ENCODE measurements at regions not wholly inside any gene's neighbourhood (a gene's known extent, or its start where the extent isn't known, plus 50 kb on each side); places are given as distances from the start of the nearest gene placed in this dataset.

DNA sequence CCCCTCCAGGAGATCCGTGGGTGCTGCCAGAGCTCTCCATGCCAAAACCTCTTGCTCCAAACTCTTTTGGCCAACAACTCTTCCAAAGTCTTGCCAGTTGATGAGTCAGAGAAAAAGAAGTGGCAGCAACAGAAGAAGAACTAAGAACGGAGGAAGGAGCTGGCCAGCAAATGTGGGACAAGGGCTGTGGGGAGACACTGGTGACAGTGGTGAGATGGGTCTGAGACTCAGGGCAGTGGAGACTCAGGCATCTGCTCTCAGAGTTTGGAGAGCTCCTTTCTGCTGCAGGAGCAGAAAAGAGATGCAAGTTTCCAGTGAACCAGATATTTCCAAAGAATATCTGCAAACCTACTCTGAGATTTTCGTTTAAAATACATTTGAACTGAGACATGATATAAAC, 92.3 kb upstream of the SEMA6A start:
- Histone ChIP-seq H3K36me3 (ENCODE audit: insufficient read depth) (no peaks in the 10 kb centered on the region), H3K9me2 (ENCODE audit: insufficient read depth) (peaks cover 18% of the 10 kb centered on the region), H3K27ac (ENCODE audit: low read depth) (no peak overlapping the region), H3K4me3 (no peak overlapping the region), H4K20me1 (replicated peaks; ENCODE audit: insufficient read depth) (no peaks in the 10 kb centered on the region), H3K79me2 (replicated peaks; ENCODE audit: insufficient read depth) (no peaks in the 10 kb centered on the region), H3F3A (replicated peaks; ENCODE audit: low read depth) (no peaks in the 10 kb centered on the region), H3K27me3 (ENCODE audit: insufficient read depth) (no peaks in the 10 kb centered on the region), H2AFZ (peak overlapping the region; percentile 80; the same call in 1 of the 2 replicates), H3K4me2 (no peak overlapping the region), H3K4me1 (ENCODE audit: insufficient read depth) (no peaks in the 10 kb centered on the region)
- no peak overlapping the region for H3K27ac Mint-ChIP-seq
- H3K4me1 Mint-ChIP-seq, result peaks cover 3% of the 10 kb centered on the region; the same call in 1 of the 3 replicates
- TF ChIP-seq, protein P1, sequence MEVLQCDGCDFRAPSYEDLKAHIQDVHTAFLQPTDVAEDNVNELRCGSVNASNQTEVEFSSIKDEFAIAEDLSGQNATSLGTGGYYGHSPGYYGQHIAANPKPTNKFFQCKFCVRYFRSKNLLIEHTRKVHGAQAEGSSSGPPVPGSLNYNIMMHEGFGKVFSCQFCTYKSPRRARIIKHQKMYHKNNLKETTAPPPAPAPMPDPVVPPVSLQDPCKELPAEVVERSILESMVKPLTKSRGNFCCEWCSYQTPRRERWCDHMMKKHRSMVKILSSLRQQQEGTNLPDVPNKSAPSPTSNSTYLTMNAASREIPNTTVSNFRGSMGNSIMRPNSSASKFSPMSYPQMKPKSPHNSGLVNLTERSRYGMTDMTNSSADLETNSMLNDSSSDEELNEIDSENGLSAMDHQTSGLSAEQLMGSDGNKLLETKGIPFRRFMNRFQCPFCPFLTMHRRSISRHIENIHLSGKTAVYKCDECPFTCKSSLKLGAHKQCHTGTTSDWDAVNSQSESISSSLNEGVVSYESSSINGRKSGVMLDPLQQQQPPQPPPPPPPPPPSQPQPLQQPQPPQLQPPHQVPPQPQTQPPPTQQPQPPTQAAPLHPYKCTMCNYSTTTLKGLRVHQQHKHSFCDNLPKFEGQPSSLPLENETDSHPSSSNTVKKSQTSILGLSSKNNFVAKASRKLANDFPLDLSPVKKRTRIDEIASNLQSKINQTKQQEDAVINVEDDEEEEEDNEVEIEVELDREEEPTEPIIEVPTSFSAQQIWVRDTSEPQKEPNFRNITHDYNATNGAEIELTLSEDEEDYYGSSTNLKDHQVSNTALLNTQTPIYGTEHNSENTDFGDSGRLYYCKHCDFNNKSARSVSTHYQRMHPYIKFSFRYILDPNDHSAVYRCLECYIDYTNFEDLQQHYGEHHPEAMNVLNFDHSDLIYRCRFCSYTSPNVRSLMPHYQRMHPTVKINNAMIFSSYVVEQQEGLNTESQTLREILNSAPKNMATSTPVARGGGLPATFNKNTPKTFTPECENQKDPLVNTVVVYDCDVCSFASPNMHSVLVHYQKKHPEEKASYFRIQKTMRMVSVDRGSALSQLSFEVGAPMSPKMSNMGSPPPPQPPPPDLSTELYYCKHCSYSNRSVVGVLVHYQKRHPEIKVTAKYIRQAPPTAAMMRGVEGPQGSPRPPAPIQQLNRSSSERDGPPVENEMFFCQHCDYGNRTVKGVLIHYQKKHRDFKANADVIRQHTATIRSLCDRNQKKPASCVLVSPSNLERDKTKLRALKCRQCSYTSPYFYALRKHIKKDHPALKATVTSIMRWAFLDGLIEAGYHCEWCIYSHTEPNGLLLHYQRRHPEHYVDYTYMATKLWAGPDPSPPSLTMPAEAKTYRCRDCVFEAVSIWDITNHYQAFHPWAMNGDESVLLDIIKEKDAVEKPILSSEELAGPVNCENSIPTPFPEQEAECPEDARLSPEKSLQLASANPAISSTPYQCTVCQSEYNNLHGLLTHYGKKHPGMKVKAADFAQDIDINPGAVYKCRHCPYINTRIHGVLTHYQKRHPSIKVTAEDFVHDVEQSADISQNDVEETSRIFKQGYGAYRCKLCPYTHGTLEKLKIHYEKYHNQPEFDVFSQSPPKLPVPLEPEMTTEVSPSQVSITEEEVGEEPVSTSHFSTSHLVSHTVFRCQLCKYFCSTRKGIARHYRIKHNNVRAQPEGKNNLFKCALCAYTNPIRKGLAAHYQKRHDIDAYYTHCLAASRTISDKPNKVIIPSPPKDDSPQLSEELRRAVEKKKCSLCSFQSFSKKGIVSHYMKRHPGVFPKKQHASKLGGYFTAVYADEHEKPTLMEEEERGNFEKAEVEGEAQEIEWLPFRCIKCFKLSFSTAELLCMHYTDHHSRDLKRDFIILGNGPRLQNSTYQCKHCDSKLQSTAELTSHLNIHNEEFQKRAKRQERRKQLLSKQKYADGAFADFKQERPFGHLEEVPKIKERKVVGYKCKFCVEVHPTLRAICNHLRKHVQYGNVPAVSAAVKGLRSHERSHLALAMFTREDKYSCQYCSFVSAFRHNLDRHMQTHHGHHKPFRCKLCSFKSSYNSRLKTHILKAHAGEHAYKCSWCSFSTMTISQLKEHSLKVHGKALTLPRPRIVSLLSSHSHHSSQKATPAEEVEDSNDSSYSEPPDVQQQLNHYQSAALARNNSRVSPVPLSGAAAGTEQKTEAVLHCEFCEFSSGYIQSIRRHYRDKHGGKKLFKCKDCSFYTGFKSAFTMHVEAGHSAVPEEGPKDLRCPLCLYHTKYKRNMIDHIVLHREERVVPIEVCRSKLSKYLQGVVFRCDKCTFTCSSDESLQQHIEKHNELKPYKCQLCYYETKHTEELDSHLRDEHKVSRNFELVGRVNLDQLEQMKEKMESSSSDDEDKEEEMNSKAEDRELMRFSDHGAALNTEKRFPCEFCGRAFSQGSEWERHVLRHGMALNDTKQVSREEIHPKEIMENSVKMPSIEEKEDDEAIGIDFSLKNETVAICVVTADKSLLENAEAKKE (CRISPR knock-in tag; IDR thresholded peaks at IDR 0.05), result no peak
- TF ChIP-seq STAT1 (IDR thresholded peaks at IDR 0.05; ENCODE audit: unreplicated experiment), result no peak
- TF ChIP-seq CTCF (conservative IDR thresholded peaks at IDR 0.05; ENCODE audit: low read depth in 2 of 2), result no peak
- TF ChIP-seq ETS1 (IDR thresholded peaks at IDR 0.05), result no peak
- H3K9me3 Mint-ChIP-seq, result peaks cover 12% of the 10 kb centered on the region
- H3K36me3 Mint-ChIP-seq (ENCODE audit: low read depth), result peaks cover 9% of the 10 kb centered on the region
- no peak for ATAC-seq
- H3K27me3 Mint-ChIP-seq (ENCODE audit: insufficient read depth, low read depth, poor library complexity), result no peaks in the 10 kb centered on the region
- H3K4me3 Mint-ChIP-seq, result no peak overlapping the region
- no peak for DNase-seq (ENCODE audit: low spot score)

Measured in GM23338 (cell line).